ENCODE measurements at regions not wholly inside any gene's neighbourhood (a gene's known extent, or its start where the extent isn't known, plus 50 kb on each side); places are given as distances from the start of the nearest gene placed in this dataset.
"Not testable (repeated sequence)": the region's sequence is repeated elsewhere in the genome, so short reads cannot be mapped to it uniquely, and the experiment has no call there.

DNA sequence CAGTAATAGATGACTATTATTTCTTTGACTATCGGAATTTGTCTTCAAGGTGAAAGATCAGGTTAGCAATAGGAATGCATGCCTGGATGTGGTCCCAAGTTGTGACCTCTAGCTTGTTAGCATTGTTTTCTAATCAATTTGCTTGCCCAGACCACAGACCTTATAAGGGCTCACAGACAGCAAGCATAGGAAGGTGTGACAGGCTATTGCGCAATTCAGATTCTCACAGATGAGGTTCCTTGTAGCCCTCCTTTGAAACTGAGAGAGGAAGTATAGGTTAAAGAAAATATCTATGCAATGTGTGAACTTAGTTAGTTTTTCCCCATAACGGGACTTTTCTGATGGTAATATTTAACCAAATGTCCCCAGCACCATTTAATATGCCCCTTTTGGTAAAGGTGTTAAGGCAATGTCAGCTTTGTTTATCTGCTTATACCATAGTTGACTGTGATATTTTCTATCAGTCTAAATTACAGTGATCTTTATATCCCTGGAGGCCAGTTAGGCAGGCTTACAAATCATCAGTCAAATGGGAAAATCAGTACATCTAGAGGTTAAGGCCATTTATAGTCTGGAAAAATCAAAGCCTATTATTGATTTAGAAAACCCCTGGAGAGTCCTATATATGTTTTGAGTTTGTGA lies 168.1 kb upstream of the MBNL1 start:
- no peak for DNase-seq (ENCODE audit: low read depth)

- no peak for DNase-seq (ENCODE audit: low read depth)
These were observed 166.3 kb upstream of the MBNL1 start for GRCh38 chr3:152102410-152102809.

DNA sequence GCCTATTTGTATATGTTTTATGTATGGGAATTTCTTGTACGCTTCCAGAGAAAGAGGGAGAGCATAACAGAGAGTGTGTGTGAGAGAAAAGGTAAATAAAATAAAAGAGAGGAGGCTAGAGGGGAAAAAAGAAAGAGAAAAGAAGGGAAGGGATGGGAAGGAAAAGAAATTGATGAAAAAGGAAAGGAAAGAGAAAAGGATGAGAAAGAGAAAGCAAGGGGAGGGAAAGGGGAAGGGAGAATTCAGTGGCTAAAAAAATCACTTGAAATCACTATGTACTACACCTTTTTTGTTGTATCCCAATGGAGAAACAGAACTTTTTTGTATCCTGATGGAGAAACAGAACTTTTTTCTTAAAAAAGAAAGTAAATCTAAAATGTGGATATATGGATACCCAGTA lies 165.5 kb upstream of the MBNL1 start:
- no peak for DNase-seq (ENCODE audit: low read depth)

- no peak for DNase-seq (ENCODE audit: low read depth)
These were observed 163.8 kb upstream of the MBNL1 start for GRCh38 chr3:152104847-152105415.

GRCh38 chr3:152105446-152105845 lies 163.3 kb upstream of the MBNL1 start:
- DNase-seq (ENCODE audit: low read depth): no peak

GRCh38 chr3:152109038-152109437 lies 159.7 kb upstream of the MBNL1 start:
- no peak for DNase-seq (ENCODE audit: low read depth)

DNA sequence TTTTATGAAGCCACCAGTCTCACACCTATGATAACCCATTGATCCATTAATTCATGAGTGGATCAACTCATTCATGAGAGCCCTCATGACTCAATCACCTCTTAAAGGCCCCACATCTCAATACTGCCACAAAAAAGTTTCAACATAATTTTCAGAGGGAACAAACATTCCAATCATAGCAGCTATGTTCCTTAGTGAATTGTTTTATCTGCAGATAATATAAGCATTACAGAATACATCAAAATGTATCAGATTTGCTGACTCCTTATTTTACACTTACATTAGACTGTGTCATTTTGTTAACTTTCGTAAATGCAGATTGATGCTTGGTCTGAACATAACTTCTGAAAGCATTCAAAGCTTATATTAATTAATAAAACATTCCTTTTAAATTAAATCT lies 155.3 kb upstream of the MBNL1 start:
- no peak for DNase-seq (ENCODE audit: low read depth)

DNA sequence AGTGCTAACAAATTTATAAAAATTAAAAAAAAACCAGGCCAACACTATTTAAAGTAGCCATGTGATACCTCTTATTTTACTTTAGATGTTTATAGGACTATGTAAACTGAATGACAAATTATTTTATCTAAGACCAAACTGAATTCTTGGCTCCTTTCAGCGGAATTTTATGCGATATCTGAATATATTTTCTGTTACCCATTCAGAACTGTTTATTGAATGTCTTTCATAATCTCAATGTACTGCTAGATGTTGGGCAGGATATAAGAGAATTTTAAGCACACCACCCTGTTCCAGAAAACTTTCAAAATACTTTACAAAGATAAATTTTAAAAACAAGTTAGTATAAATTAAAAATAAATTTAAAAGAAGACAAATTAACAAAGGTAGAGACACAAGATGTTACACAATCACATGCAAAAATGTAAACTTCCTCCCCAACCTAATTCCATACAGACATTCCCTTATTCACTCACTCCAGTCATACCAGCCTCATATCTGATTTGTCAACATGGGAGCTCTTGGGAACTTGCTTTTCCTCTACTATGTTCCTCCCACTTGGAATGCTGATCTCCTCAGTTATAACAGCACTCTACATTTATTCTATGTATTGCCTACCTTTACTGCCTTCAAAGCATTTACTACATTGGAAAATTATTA lies 154.6 kb upstream of the MBNL1 start:
- no peak for DNase-seq (ENCODE audit: low read depth)

DNA sequence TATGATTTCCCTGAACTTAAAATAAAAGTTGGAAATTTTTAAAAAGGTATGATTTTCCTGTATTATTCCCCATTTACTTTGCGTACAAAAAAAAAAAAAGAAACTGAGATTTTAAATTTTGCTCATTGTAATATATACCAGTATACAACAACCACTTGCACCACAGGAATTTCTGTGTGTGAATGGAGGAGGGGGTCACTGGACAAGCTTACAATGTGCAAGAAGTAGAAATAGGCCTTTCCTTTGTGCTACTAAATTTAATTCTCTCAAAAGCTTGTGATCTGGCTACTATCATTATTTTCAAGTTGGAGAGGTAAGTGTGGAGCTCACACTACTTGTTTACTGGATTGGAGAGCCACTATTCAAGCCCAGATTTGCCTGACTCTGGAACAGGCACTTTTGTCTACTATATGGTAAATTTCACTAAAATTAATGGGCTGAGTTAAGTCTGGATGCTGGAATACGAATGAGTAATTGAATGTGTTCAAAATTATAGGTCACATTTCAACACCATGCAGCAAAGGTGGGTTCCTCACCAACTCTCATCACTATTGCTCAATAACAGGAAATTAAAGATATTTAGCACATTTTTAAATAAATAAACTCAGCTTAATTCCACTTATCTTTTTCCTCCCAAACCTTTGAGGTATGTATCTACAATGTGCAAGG lies 148.0 kb upstream of the MBNL1 start:
- DNase-seq (ENCODE audit: low read depth): no peak

GRCh38 chr3:152121270-152121636 lies 147.5 kb upstream of the MBNL1 start:
- DNase-seq (ENCODE audit: low read depth): no peak

DNA sequence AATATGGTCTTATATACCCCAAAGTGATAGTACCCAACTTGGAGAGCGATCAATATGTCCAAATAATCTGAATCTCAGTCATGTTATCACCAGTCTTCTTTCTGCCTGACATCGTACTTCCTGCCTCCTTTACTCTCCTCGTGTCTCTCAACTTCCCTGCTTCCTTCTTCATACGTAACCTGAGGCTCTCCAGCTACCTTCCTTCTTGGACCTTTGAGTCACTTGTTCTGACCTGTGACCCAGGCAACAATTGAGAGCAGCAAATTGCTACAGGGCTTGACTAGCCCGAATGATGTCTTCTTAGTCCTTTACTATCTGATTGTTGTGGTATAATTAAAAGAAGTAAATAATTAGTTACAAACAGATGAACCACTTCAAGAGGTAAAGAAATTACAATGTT lies 145.9 kb upstream of the MBNL1 start:
- DNase-seq (ENCODE audit: low read depth): no peak

DNA sequence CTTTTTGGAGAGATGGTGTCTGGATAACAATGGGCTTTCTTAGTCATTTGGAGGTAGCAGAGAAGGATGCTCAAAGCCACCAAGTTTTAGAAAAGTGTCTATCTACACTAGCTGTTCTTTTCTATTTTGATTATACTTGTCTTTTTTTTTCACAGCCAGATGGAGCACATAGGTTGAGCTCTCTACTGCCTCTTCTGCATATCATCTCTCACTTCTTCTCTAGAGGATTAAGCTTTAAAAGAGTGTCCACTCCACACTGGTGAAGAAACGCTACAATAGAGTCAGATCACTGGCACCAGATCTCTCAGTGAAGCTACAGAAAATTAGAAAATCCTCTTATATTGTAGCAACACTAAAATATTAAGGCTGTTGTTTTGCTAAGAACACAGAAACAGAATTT lies 145.3 kb upstream of the MBNL1 start:
- no peak for DNase-seq (ENCODE audit: low read depth)

GRCh38 chr3:152126260-152126659 lies 142.5 kb upstream of the MBNL1 start:
- no peak for DNase-seq (ENCODE audit: low read depth)

DNA sequence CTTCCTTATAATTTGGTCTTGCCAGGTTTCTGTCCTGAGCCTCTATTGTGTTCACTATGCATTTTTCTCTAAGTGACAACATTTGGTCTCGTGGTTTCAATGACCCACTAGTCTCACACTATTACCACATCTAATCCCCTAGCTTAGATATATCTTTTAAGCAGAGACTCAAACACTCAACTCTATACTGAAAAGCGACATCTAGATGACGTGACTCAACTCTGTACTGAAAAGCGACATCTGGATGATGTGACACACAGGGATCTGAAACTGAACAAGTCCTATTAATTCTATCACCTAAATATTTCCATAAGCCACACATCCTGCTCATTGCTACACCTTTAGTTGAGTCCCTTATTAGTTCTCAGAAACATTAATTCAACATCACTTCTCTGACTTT lies 141.7 kb upstream of the MBNL1 start:
- no peak for DNase-seq (ENCODE audit: low read depth)

- no peak for DNase-seq (ENCODE audit: low read depth)
These were observed 140.4 kb upstream of the MBNL1 start for GRCh38 chr3:152128356-152128755.

DNA sequence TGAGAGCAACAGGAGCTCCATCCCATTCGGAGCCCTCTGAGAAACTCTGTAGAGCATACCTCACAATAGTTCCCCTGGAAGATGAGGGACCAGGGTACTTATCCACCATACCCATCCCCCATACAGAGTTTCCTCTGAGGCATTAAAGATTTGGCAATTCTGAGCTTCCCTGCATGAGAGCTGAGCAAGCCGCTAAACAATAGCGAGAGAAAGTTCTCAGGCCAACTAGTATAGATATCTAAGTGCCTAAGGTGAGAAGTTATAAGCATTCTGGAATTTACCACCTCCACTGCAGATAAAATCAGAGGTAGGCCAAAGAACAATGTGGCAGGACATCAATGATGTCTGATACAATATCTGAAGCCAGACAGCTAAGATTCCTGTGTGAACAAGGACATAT lies 129.1 kb upstream of the MBNL1 start:
- no peak for DNase-seq (ENCODE audit: low read depth)

DNA sequence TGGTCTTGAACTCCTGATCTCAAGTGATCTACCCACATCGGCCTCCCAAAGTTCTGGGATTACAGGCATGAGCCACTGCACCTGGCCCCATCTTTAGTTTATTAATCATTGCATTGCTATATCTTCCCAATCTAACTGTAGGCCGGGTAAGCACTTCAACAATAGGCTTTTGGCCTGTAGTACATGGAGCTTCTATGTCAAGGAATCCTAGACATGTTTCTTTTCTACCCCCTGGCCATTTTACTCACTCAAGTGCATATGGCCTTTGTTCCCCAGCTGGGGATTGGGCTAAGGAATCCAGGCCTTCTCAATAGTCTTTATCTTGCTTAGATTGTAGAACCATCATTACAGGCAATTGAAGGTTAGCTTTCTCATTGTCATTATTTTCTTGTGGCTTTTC lies 122.3 kb upstream of the MBNL1 start:
- no peak for DNase-seq (ENCODE audit: low read depth)

DNA sequence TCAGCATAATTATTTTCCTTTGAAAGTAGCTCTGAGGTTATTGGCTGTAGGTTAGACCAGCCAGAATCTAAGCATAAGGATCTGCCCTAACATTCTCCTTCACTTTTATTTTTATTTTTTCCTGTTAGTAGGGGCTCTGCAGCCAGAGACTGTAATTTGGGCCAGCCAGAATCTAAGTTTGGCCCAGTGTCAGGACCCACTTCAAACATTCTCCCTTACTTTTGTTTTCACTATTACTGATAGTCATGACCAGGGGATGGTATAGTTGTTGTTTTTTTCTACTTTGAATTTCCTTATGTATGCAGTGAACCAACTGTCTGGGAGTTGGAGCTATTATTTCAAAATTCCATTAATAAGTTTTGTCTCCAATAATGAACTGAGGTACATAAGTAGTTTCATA lies 121.0 kb upstream of the MBNL1 start:
- no peak for DNase-seq (ENCODE audit: low read depth)

DNA sequence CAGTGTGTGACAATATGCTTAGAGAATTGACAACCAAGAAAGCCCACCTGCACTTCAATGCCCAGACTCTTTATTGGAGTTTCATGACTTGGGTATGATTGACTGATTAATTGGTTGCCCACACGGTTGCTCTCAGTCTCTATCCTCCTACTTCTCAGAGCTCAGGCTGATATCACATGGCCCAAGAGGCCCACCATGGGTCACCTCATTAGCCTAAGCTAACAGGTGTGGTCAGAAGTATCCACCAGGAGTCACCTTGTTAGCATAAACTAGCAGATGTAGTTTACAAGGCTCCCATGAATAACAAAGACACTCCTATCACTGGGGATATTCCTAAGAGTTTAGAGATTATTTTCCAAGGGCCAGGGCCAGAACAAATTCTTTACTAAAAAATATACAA lies 120.2 kb upstream of the MBNL1 start:
- no peak for DNase-seq (ENCODE audit: low read depth)

DNA sequence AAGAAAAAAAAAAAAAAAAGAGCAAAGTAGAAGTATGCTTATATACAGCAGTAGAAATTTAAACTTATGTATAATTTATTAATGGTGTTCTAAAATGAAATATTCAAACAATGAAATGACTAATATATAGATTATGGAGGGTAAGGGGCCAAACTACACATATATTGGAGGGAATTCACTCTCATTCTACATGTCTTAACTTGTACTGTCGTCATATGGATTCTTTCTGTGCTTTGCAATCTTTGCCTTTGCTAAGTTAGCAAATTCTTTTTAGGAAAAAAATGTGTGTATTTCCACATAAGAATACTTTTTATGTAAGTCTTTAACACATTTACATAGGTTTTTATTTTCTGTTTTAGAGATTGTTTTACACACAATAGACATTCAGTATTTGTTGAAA lies 118.9 kb upstream of the MBNL1 start:
- no peak for DNase-seq (ENCODE audit: low read depth)

DNA sequence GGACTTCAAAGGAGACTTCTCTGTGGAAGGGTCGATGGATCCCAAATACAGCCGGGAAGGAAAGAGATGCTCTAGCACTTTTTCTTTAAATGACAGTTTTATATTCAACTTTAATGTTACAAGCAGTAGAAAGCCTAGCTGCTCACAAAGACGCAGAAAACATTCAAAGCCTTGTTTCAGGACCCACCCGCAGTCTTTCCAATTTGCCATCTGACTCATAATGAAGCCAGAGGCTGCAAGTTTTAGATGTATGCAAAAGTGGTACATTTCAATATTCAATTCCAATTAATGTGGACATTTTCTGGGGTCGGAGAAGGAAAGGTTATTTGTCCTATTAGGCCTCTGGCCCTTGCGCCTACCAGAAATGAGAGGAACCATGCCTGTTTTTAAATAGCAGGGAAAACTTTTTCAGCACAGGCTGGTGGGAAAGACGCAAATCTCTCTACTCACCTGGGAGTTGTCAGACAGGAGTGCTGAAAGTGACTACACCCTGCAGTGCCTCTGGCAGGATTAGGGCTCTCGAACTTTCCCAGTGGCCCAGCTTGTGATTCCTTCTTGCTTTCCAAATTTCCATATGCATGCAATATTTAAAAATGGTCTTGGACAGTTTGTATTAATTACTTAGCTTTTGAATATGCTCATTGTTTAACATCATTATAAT lies 117.4 kb upstream of the MBNL1 start:
- no peak for DNase-seq (ENCODE audit: low read depth)

DNA sequence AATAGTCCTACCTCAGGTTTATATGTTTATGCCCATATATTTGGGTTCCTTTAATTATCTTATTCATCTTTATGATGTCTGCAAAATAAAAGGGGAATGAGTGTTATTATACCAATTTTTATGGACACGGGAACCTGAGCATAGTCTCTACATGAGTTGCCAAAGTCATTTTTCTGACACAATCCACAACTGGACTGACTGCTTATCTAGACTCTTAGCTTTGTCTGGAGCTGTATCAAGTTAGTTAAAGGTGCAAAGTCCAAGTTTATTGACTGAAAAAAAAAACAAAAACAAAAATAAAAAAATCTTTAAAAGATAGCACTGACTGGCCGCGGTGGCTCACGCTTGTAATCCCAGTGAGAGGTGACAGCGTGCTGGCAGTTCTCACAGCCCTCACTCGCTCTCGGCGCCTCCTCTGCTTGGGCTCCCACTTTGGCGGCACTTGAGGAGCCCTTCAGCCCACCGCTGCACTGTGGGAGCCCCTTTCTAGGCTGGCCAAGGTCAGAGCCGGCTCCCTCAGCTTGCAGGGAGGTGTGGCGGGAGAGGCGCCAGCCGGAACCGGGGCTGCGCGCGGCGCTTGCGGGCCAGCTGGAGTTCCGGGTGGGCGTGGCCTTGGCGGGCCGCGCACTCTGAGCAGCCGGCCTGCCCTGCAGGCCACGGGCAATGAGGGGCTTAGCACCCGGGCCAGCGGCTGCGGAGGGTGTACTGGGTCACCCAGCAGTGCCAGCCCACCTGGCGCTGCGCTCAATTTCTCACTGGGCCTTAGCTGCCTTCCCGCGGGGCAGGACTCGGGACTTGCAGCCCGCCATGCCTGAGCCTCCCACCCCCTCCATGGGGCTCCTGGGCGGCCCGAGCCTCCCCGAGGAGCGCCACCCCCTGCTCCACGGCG lies 116.6 kb upstream of the MBNL1 start:
- DNase-seq (ENCODE audit: low read depth): not testable (repeated sequence)

All from T-helper 22 cell (primary cell).